BLaER1 treated with 17β-estradiol and CSF1 and Interleukin-3, amounts not matched to agents 10 nM and 100 nM (cell line): ENCODE measurements at regions not wholly inside any gene's neighbourhood (a gene's known extent, or its start where the extent isn't known, plus 50 kb on each side); places are given as distances from the start of the nearest gene placed in this dataset.

Experiments
- H3K27ac ChIP-seq, 11 experiments: shearing (Covaris generic); formaldehyde crosslinking; 2 replicates each; pipeline ENCODE4 v1.8.1; 2022
- H3K27me3 ChIP-seq, 11 experiments: shearing (Covaris generic); formaldehyde crosslinking; 2 replicates each; pipeline ENCODE4 v1.8.1; 2022
- H3K36me3 ChIP-seq, 11 experiments: shearing (Covaris generic); formaldehyde crosslinking; 2 replicates each; pipeline ENCODE4 v1.8.1; 2022
- H3K4me1 ChIP-seq, 10 experiments: shearing (Covaris generic); formaldehyde crosslinking; 2 replicates each; pipeline ENCODE4 v1.8.1; 2022
- H3K4me2 ChIP-seq, 11 experiments: shearing (Covaris generic); formaldehyde crosslinking; 2 replicates each; pipeline ENCODE4 v1.8.1; 2022
- H3K4me3 ChIP-seq, 10 experiments: shearing (Covaris generic); formaldehyde crosslinking; 2 replicates each; pipeline ENCODE4 v1.8.1; 2022
- H3K9ac ChIP-seq, 11 experiments: shearing (Covaris generic); formaldehyde crosslinking; 2 replicates each; pipeline ENCODE4 v1.8.1; 2022
- H3K9me3 ChIP-seq, 11 experiments: shearing (Covaris generic); formaldehyde crosslinking; replicated peaks in 1 of 11; 2 replicates each; pipeline ENCODE4 v1.8.1; 2022
- H4K20me1 ChIP-seq, 11 experiments: shearing (Covaris generic); formaldehyde crosslinking; 2 replicates each; pipeline ENCODE4 v1.8.1; 2022
- Cebpa-rat ChIP-seq, 11 experiments: shearing (Covaris generic); IDR thresholded peaks; 2 replicates each; pipeline ENCODE4 v1.8.1; 2022

DNA sequence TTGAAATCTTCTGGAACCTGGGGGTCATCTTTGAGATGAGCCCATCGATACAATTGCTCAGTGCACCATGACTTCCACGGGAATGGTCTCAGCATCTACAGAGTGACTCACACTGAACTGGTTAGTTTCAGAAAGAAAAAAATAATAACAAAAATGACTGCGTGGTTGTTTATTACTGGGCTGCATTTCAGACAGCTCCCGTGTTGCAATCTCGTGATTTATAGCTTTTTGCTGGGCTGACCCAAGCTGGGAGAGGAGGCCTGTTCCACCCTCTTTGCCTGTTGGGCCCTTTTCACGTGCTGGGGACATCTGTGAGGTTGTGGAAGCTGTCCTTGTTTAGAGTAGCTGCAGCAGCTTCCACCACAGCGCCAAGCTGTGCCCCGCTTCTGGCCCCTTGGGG is 225.5 kb downstream of the BMP7 start:
- Histone ChIP-seq H3K9ac (no peak overlapping the region), H3K4me2 (peak overlapping the region in 5 of 11 experiments; percentile 6 to 49 (median 34); a peak in 8 of 22 replicates), H3K36me3 (no peaks in the 10 kb centered on the region), H3K27me3 (no peaks in the 10 kb centered on the region), H4K20me1 (no peaks in the 10 kb centered on the region), H3K9me3 (peaks cover 0 to 2% (median 0%) of the 10 kb centered on the region in 11 experiments; a peak in 1 of 22 replicates), H3K4me3 (no peak overlapping the region), H3K4me1 (peaks cover 0 to 9% (median 6%) of the 10 kb centered on the region in 10 experiments; a peak in 10 of 20 replicates), H3K27ac (no peak overlapping the region)
- no peak for TF ChIP-seq Cebpa-rat (IDR thresholded peaks at IDR 0.05)

GRCh38 chr20:57043091-57043490 is 223.3 kb downstream of the BMP7 start:
- no peak for TF ChIP-seq Cebpa-rat (IDR thresholded peaks at IDR 0.05)
- H3K9me3 ChIP-seq, result no peaks in the 10 kb centered on the region
- H4K20me1 ChIP-seq, result no peaks in the 10 kb centered on the region
- no peak overlapping the region for H3K4me3 ChIP-seq
- no peaks in the 10 kb centered on the region for H3K36me3 ChIP-seq
- no peak overlapping the region for H3K27ac ChIP-seq
- H3K9ac ChIP-seq, result no peak overlapping the region
- H3K4me1 ChIP-seq, result peaks cover 11 to 23% (median 20%) of the 10 kb centered on the region in 10 experiments
- H3K27me3 ChIP-seq, result no peaks in the 10 kb centered on the region
- H3K4me2 ChIP-seq, result no peak overlapping the region

GRCh38 chr20:57043669-57044268 is 222.7 kb downstream of the BMP7 start:
- H3K4me2 ChIP-seq, result no peak overlapping the region
- TF ChIP-seq Cebpa-rat (IDR thresholded peaks at IDR 0.05), result no peak
- H3K36me3 ChIP-seq, result no peaks in the 10 kb centered on the region
- peaks cover 12 to 26% (median 22%) of the 10 kb centered on the region in 10 experiments for H3K4me1 ChIP-seq
- no peak overlapping the region for H3K27ac ChIP-seq
- no peaks in the 10 kb centered on the region for H3K27me3 ChIP-seq
- no peak overlapping the region for H3K9ac ChIP-seq
- no peak overlapping the region for H3K4me3 ChIP-seq
- no peaks in the 10 kb centered on the region for H3K9me3 ChIP-seq
- no peaks in the 10 kb centered on the region for H4K20me1 ChIP-seq

GRCh38 chr20:57047281-57048026 is 219.0 kb downstream of the BMP7 start:
- Histone ChIP-seq H3K36me3 (no peaks in the 10 kb centered on the region), H3K4me2 (peak overlapping the region; percentile 47 to 74 (median 60)), H3K4me1 (peaks cover 12 to 19% (median 15%) of the 10 kb centered on the region in 10 experiments), H3K4me3 (no peak overlapping the region), H3K9me3 (no peaks in the 10 kb centered on the region), H4K20me1 (no peaks in the 10 kb centered on the region), H3K27me3 (no peaks in the 10 kb centered on the region), H3K27ac (0 out of 22 replicates have a peak overlapping the region, but pooled peaks of 1 of the 11 experiments have one; percentile 31), H3K9ac (peak overlapping the region in 1 of 11 experiments; percentile 2; a peak in 1 of 22 replicates)
- no peak for TF ChIP-seq Cebpa-rat (IDR thresholded peaks at IDR 0.05)

DNA sequence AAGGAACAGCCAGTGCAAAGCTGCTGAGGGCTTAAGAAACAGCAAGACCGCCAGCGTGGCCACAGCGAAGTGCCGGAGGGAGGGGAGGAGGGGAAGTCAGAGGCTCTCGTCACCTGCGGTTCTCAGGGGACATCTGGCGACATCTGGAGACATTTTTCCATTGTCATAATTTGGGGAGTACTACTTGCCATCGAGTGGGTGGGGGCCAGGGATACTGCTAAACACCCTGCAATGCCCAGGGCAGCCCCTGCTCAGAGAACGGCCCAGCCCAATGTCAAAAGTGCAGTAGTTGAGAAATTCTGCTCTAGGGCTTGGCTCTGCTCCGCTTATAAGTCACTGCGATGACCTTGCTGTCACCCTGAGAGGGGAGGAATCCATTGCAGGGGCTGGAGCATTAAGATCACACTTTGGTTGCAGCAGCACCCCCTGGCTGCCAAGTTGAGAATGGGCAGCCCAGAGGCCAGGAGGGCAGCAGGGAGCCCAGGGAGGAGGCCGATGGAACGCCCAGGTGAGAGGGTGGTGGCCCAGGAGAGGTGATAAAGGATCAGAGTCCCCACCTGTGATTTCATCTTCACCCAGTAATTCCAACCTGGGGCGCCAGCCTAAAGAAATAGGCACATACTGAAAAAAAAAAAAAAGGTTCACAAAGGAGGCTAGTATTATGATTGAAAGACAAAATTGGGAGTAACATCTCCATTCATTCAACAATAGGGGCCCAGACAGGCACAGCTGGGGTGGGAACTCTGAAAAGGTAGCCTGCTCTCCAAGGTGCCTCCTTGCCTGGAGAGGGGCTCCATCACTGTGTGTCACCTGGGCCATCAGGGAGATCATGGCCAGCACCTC is 218.2 kb downstream of the BMP7 start:
- H3K36me3 ChIP-seq, result no peaks in the 10 kb centered on the region
- H4K20me1 ChIP-seq, result no peaks in the 10 kb centered on the region
- H3K9me3 ChIP-seq, result peaks cover 3 to 6% (median 5%) of the 10 kb centered on the region in 11 experiments; a peak in 16 of 22 replicates
- H3K27ac ChIP-seq, result 0 out of 22 replicates have a peak overlapping the region, but pooled peaks of 1 of the 11 experiments have one; percentile 31
- TF ChIP-seq Cebpa-rat (IDR thresholded peaks at IDR 0.05), result no peak
- H3K9ac ChIP-seq, result peak overlapping the region in 1 of 11 experiments; percentile 2; a peak in 1 of 22 replicates
- H3K4me2 ChIP-seq, result peak overlapping the region; percentile 47 to 74 (median 60)
- peaks cover 0 to 5% (median 3%) of the 10 kb centered on the region in 11 experiments; a peak in 12 of 22 replicates for H3K27me3 ChIP-seq
- H3K4me1 ChIP-seq, result peaks cover 12 to 19% (median 15%) of the 10 kb centered on the region in 10 experiments
- no peak overlapping the region for H3K4me3 ChIP-seq

DNA sequence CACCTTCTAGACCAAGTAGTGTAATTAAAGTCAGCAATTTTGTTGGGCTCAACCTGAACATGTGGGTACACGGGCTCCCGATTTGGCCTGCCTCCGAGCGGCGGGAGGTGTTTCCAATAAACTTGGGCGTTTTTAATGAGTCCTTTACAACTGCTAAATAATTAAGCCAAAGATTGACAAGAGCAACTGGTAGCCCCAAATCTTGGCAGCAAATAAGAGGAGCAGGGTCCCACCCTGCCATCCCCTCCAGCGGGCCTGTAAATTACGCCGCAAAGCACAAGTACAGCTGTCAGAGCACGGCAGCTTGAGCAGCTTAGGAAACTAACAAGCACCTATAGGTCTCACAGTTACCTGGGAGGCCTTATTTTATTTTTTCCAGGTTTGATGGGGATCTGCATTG is 217.1 kb downstream of the BMP7 start:
- no peak overlapping the region for H3K27ac ChIP-seq
- TF ChIP-seq Cebpa-rat (IDR thresholded peaks at IDR 0.05), result no peak
- H3K4me3 ChIP-seq, result no peak overlapping the region
- H4K20me1 ChIP-seq, result no peaks in the 10 kb centered on the region
- no peaks in the 10 kb centered on the region for H3K36me3 ChIP-seq
- peaks cover 9 to 15% (median 14%) of the 10 kb centered on the region in 11 experiments for H3K27me3 ChIP-seq
- no peak overlapping the region for H3K4me2 ChIP-seq
- H3K4me1 ChIP-seq, result peaks cover 12 to 29% (median 24%) of the 10 kb centered on the region in 10 experiments
- peaks cover 6 to 12% (median 9%) of the 10 kb centered on the region in 11 experiments; a peak in 17 of 22 replicates for H3K9me3 ChIP-seq
- H3K9ac ChIP-seq, result no peak overlapping the region

GRCh38 chr20:57051096-57051495 is 215.3 kb downstream of the BMP7 start:
- no peak overlapping the region for H3K4me3 ChIP-seq
- no peak for TF ChIP-seq Cebpa-rat (IDR thresholded peaks at IDR 0.05)
- H3K9me3 ChIP-seq, result peaks cover 6 to 21% (median 14%) of the 10 kb centered on the region in 11 experiments; a peak in 17 of 22 replicates
- no peak overlapping the region for H3K9ac ChIP-seq
- no peaks in the 10 kb centered on the region for H4K20me1 ChIP-seq
- no peak overlapping the region for H3K27ac ChIP-seq
- peaks cover 24 to 33% (median 32%) of the 10 kb centered on the region in 11 experiments for H3K27me3 ChIP-seq
- no peak overlapping the region for H3K4me2 ChIP-seq
- H3K36me3 ChIP-seq, result no peaks in the 10 kb centered on the region
- peaks cover 12 to 43% (median 37%) of the 10 kb centered on the region in 10 experiments for H3K4me1 ChIP-seq

GRCh38 chr20:57053067-57053466 is 213.4 kb downstream of the BMP7 start:
- H4K20me1 ChIP-seq, result no peaks in the 10 kb centered on the region
- peak overlapping the region in 1 of 11 experiments; percentile 45; a peak in 1 of 22 replicates for H3K4me2 ChIP-seq
- H3K27ac ChIP-seq, result no peak overlapping the region
- H3K9ac ChIP-seq, result no peak overlapping the region
- TF ChIP-seq Cebpa-rat (IDR thresholded peaks at IDR 0.05), result no peak
- peaks cover 1 to 27% (median 23%) of the 10 kb centered on the region in 10 experiments for H3K4me1 ChIP-seq
- peaks cover 6 to 21% (median 14%) of the 10 kb centered on the region in 11 experiments; a peak in 17 of 22 replicates for H3K9me3 ChIP-seq
- no peaks in the 10 kb centered on the region for H3K36me3 ChIP-seq
- H3K4me3 ChIP-seq, result no peak overlapping the region
- H3K27me3 ChIP-seq, result peaks cover 24 to 42% (median 39%) of the 10 kb centered on the region in 11 experiments
